H9 (cell line): ENCODE measurements at regions not wholly inside any gene's neighbourhood (a gene's known extent, or its start where the extent isn't known, plus 50 kb on each side); places are given as distances from the start of the nearest gene placed in this dataset.

Experiments
- DNase-seq: peaks from one replicate; pipeline ENCODE4 v3.0.0-alpha.2; 2017
- H2AFZ ChIP-seq: one replicate; pipeline ENCODE4 v1.6.1; 2013; ENCODE audit warnings: mild to moderate bottlenecking, low read length, control low read depth, moderate library complexity
- H2AK5ac ChIP-seq: 2 replicates; pipeline ENCODE4 v1.6.1; 2013; ENCODE audit warnings: low read length, control low read depth, mixed read lengths; ENCODE audit not compliant: insufficient read length
- H2BK120ac ChIP-seq: one replicate; pipeline ENCODE4 v1.6.1; 2013; ENCODE audit warnings: low read depth, mild to moderate bottlenecking, low read length, control low read depth, inconsistent platforms; ENCODE audit not compliant: poor library complexity, severe bottlenecking
- H2BK12ac ChIP-seq: 2 replicates; pipeline ENCODE4 v1.6.1; 2013; ENCODE audit warnings: low read length, control low read depth, mixed read lengths, low read depth; ENCODE audit not compliant: insufficient read length
- H2BK15ac ChIP-seq: 2 replicates; pipeline ENCODE4 v1.6.1; 2013; ENCODE audit warnings: low read depth, low read length, control low read depth
- H2BK20ac ChIP-seq: one replicate; pipeline ENCODE4 v1.6.1; 2013; ENCODE audit warnings: low read depth, mild to moderate bottlenecking, low read length, control low read depth, inconsistent platforms; ENCODE audit not compliant: poor library complexity, severe bottlenecking
- H2BK5ac ChIP-seq: 2 replicates; pipeline ENCODE4 v1.6.1; 2013; ENCODE audit warnings: low read length, control low read depth, mixed read lengths; ENCODE audit not compliant: insufficient read length
- H3K14ac ChIP-seq: 2 replicates; pipeline ENCODE4 v1.6.1; 2013; ENCODE audit warnings: low read length, control low read depth; ENCODE audit not compliant: insufficient read depth
- H3K18ac ChIP-seq: 2 replicates; pipeline ENCODE4 v1.6.1; 2013; ENCODE audit warnings: low read depth, mild to moderate bottlenecking, mixed read lengths, low read length, control low read depth; ENCODE audit not compliant: insufficient read length
- H3K23ac ChIP-seq: 2 replicates; pipeline ENCODE4 v1.6.1; 2013; ENCODE audit warnings: low read length, control low read depth, mixed read lengths, low read depth; ENCODE audit not compliant: insufficient read length
- H3K23me2 ChIP-seq: 2 replicates; pipeline ENCODE4 v1.6.1; 2013; ENCODE audit warnings: low read depth, mild to moderate bottlenecking, mixed read lengths, low read length, control low read depth; ENCODE audit not compliant: insufficient read length, poor library complexity, severe bottlenecking
- H3K27ac ChIP-seq: 2 replicates; pipeline ENCODE4 v1.5.1; 2013; ENCODE audit warnings: low read length, control low read depth, mixed read lengths, low read depth; ENCODE audit not compliant: insufficient read length
- H3K27me3 ChIP-seq: 2 replicates; pipeline ENCODE4 v1.6.1; 2013; ENCODE audit warnings: low read length, control low read depth, inconsistent platforms; ENCODE audit not compliant: insufficient read depth
- H3K4ac ChIP-seq: 2 replicates; pipeline ENCODE4 v1.6.1; 2013; ENCODE audit warnings: low read depth, mild to moderate bottlenecking, control low read depth, inconsistent platforms, low read length, moderate library complexity
- H3K4me1 ChIP-seq: 2 replicates; pipeline ENCODE4 v1.6.1; 2013; ENCODE audit warnings: low read length, control low read depth, inconsistent platforms; ENCODE audit not compliant: insufficient read depth
- H3K4me2 ChIP-seq: 2 replicates; pipeline ENCODE4 v1.6.1; 2013; ENCODE audit warnings: low read length, control low read depth, mixed read lengths; ENCODE audit not compliant: insufficient read length, insufficient read depth
- H3K56ac ChIP-seq: 2 replicates; pipeline ENCODE4 v1.6.1; 2013; ENCODE audit warnings: low read depth, mild to moderate bottlenecking, mixed read lengths, low read length, control low read depth; ENCODE audit not compliant: insufficient read length
- H3K79me1 ChIP-seq: 2 replicates; pipeline ENCODE4 v1.6.1; 2013; ENCODE audit warnings: low read depth, mild to moderate bottlenecking, moderate library complexity, low read length, control low read depth, inconsistent platforms; ENCODE audit not compliant: insufficient read depth, poor library complexity, severe bottlenecking
- H3K79me2 ChIP-seq: 2 replicates; pipeline ENCODE4 v1.6.1; 2013; ENCODE audit warnings: low read length, control low read depth, inconsistent platforms; ENCODE audit not compliant: insufficient read depth
- H3K9ac ChIP-seq: 2 replicates; pipeline ENCODE4 v1.6.1; 2013; ENCODE audit warnings: low read length, control low read depth, mixed read lengths; ENCODE audit not compliant: insufficient read length; ENCODE audit errors: extremely low read depth
- H3K9me3 ChIP-seq: one replicate; pipeline ENCODE4 v1.6.1; 2013; ENCODE audit warnings: low read depth, low read length, inconsistent platforms; ENCODE audit not compliant: control insufficient read depth
- H3T11ph ChIP-seq: one replicate; pipeline ENCODE4 v1.6.1; 2013; ENCODE audit warnings: mild to moderate bottlenecking, low read length, control low read depth, inconsistent platforms
- H4K20me1 ChIP-seq: one replicate; pipeline ENCODE4 v1.6.1; 2013; ENCODE audit not compliant: control insufficient read depth, insufficient read length, insufficient read depth
- H4K5ac ChIP-seq: 2 replicates; pipeline ENCODE4 v1.6.1; 2013; ENCODE audit warnings: low read depth, mild to moderate bottlenecking, mixed read lengths, low read length, control low read depth; ENCODE audit not compliant: insufficient read length
- H4K8ac ChIP-seq: replicated peaks from 2 replicates; pipeline ENCODE4 v1.6.1; 2013; ENCODE audit warnings: low read length, control low read depth, mixed read lengths, low read depth; ENCODE audit not compliant: insufficient read length
- H4K91ac ChIP-seq: 2 replicates; pipeline ENCODE4 v1.6.1; 2013; ENCODE audit warnings: low read depth, mild to moderate bottlenecking, moderate library complexity, mixed read lengths, low read length, control low read depth; ENCODE audit not compliant: insufficient read length
- H3K27ac Mint-ChIP-seq, 3 experiments: 2 replicates in 2 of 3; 3 replicates in 1 of 3; pipeline ENCODE4 v1.8.0; 2020 to 2021; ENCODE audit warnings: mixed read lengths in 3 of 3, mild to moderate bottlenecking in 1 of 3, moderate library complexity in 1 of 3
- H3K27me3 Mint-ChIP-seq: 2 replicates; pipeline ENCODE4 v1.8.0; 2021; ENCODE audit warnings: low read depth, mild to moderate bottlenecking, moderate library complexity, mixed read lengths
- H3K36me3 Mint-ChIP-seq, 3 experiments: 2 replicates in 2 of 3; 3 replicates in 1 of 3; pipeline ENCODE4 v1.8.0; 2020 to 2021; ENCODE audit warnings: low read depth in 3 of 3, mixed read lengths in 3 of 3; ENCODE audit not compliant: insufficient read depth in 1 of 3
- H3K4me1 Mint-ChIP-seq, 2 experiments: 2 replicates each; pipeline ENCODE4 v1.8.0; 2020; ENCODE audit warnings: mixed read lengths in 2 of 2
- H3K4me3 Mint-ChIP-seq, 2 experiments: 2 replicates in 1 of 2; 3 replicates in 1 of 2; pipeline ENCODE4 v1.8.0; 2020 to 2021; ENCODE audit warnings: mild to moderate bottlenecking in 2 of 2, mixed read lengths in 2 of 2, moderate library complexity in 1 of 2
- H3K9me3 Mint-ChIP-seq, 2 experiments: 2 replicates in 1 of 2; 3 replicates in 1 of 2; pipeline ENCODE4 v1.8.0; 2020; ENCODE audit warnings: mild to moderate bottlenecking in 2 of 2, mixed read lengths in 2 of 2, moderate library complexity in 1 of 2
- CTCF ChIP-seq: fragments of 200-600 bp; sonication (generic); conservative IDR thresholded peaks from 3 replicates; pipeline ENCODE4 v1.8.0; 2021; ENCODE audit warnings: antibody characterized with exemption, mild to moderate bottlenecking
- WGBS: extraction: QIAGEN DNeasy Blood & Tissue Kit; methylation state at CpG from one replicate; pipeline ENCODE4 v1.1.7; 2013; ENCODE audit warnings: missing lambda C conversion rate, low lambda C conversion rate, mixed read lengths; ENCODE audit not compliant: insufficient read length; ENCODE audit errors: extremely low coverage; 5-methylcytosine and 5-hydroxymethylcytosine counted together

GRCh38 chr1:218728898-218729565 is 383.9 kb downstream of the TGFB2 start:
- Mint-ChIP-seq H3K4me3 (no peak overlapping the region), H3K36me3 (peaks cover 0 to 7% (median 0%) of the 10 kb centered on the region in 3 experiments; a peak in 1 of 7 replicates), H3K9me3 (peaks cover 0 to 2% of the 10 kb centered on the region in 2 experiments; a peak in 1 of 5 replicates), H3K27ac (peak overlapping the region in 1 of 3 experiments; percentile 29; a peak in 1 of 7 replicates), H3K4me1 (peaks cover 0 to 5% of the 10 kb centered on the region in 2 experiments; a peak in 2 of 4 replicates), H3K27me3 (no peaks in the 10 kb centered on the region)
- Histone ChIP-seq H2BK120ac (no peak overlapping the region), H2BK20ac (no peak overlapping the region), H4K8ac (no peak overlapping the region), H3K79me2 (no peaks in the 10 kb centered on the region), H2BK5ac (no peak overlapping the region), H4K20me1 (no peaks in the 10 kb centered on the region), H3K4me1 (no peaks in the 10 kb centered on the region), H3K56ac (no peak overlapping the region), H3K4me2 (no peak overlapping the region), H3K23me2 (no peaks in the 10 kb centered on the region), H3K79me1 (no peaks in the 10 kb centered on the region), H2AFZ (no peak overlapping the region), H3K9ac (no peak overlapping the region), H3K14ac (no peak overlapping the region), H3K4ac (no peak overlapping the region), H4K5ac (no peak overlapping the region), H3K27ac (no peak overlapping the region), H3K9me3 (no peaks in the 10 kb centered on the region), H2BK12ac (no peak overlapping the region), H2BK15ac (no peak overlapping the region), H3K27me3 (no peaks in the 10 kb centered on the region), H4K91ac (no peak overlapping the region), H3K18ac (no peak overlapping the region), H2AK5ac (no peak overlapping the region), H3K23ac (no peak overlapping the region), H3T11ph (no peak overlapping the region)
- no peak for TF ChIP-seq CTCF
- no CpG with 5 or more reads among the region's 1 CpG for whole genome bisulfite sequencing
- peak; percentile 30 for DNase-seq
